ENCODE measurements at regions not wholly inside any gene's neighbourhood (a gene's known extent, or its start where the extent isn't known, plus 50 kb on each side); places are given as distances from the start of the nearest gene placed in this dataset.
"Not testable (repeated sequence)": the region's sequence is repeated elsewhere in the genome, so short reads cannot be mapped to it uniquely, and the experiment has no call there.

DNA sequence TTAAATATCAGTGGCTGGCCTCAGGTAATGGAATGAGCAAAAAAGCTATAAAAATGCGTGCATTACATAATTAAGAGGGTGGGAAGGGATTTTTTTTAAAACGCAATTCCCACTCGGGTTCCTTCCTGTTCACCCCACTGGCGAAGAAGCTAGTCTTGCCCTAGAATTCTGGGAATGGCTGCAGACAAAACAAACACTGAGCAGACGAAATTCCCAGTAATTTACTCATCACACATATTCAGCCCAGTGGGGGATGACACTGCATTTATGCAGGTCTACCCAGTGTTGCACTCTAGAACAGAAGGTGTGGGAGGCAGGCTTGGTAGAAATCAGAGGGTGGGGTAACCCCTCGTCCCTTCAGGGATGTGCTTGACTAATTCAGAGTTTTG, 2695.0 kb upstream of the DEFB115 start:
- no peak for DNase-seq (ENCODE audit: low spot score)

DNA sequence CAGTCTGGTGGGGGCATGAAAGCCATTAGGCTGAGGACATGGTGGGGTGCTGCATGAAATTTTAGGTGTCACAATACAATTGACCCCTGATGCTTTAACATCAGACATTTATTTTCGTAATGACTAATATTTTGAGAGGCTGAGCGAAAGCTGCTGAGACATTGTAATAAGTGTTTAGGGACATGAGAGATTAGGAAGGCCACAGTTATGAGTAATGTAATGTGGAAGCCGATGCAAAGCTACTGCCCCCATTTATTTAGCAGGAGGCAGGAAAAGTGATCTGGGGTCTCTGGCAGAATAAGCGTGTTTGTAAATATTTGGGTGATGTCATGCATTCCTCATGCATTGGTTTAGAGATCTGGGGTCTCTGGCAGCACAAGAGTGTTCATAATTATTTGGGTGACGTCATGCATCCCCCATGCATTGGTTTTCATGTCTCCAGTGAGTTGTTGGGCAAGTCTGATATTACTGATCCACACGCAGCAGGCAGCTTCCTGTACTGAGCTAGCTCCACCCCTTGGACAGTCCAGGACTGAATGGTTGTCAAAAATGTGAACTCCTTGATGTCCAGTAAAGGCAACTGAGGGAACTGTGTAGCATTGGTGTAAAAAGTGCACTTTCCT, 2694.5 kb upstream of the DEFB115 start:
- DNase-seq (ENCODE audit: low spot score), result not testable (repeated sequence)

DNA sequence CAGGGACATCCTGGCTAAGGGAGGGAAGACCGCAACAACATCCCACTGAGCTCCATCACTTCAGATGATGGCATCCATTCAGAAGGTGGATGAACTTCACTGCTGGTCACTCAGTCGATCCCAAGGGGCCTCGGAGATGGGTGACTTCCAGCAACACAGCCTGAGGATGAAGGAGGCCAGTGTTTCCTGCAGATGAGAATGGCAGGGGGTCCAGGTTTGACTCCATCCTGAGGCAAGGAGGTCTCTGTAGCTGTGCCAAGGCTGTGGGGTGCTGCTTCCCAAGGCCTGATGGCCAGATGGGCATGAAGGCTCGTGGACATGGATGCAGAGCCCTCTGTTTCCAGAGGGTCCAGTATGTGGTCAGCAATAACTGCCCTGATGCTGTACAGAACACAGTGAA, 2693.4 kb upstream of the DEFB115 start:
- DNase-seq (ENCODE audit: low spot score), result not testable (repeated sequence)

DNA sequence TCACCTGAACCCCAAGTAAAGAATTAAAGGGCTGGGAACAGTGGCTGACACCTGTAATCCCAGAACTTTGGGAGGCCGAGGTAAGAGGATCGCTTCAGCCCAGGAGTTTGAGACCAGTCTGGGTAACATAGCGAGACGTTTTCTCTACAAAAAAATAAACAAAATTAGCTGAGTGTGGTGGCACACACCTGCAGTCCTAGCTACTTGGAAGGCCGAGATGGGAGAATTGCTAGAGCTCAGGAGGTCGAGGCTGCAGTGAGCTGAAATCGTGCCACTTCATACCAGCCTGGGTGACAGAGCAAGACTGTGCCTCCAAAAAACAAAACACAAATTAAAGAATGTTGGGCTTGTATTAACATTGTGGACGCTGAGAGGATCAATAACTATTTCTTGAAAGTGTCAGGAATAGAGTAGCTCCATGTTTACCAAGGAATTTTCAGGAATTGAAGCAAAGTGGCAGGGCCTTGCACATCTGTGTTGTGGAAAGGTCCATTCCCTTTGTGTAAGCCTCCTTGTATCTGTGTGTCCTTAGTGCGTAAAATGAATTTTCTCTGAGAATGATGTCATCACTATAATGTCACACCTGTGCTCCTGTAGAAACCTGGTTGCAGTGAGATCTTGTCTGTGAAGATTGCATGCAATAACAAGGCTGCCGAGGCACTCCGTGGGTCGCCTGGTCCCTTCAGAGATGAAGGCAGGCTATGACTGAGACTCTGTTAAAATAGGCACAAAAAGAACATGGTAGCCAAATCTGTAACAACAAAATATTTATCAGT, 2692.6 kb upstream of the DEFB115 start:
- not testable (repeated sequence) for DNase-seq (ENCODE audit: low spot score)

DNA sequence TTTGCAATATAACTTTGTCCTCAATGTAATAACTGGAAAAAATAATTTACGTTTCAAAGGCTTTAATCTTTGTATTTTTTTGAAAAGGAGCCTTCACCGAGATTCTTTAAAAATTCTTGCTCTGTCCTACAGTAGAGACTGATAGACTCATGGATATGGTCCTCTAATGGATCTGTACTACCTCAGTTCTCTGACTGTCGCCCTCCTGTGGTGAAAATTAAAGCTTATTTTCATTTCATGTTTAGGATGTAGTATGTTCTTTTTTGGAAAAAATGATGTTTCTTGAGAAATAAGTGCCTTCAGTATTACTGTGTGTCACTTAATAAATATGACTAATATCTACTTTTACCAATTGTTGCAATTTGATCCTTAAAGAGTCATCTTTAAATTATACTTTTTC, 2681.5 kb upstream of the DEFB115 start:
- not testable (repeated sequence) for DNase-seq (ENCODE audit: low spot score)

DNA sequence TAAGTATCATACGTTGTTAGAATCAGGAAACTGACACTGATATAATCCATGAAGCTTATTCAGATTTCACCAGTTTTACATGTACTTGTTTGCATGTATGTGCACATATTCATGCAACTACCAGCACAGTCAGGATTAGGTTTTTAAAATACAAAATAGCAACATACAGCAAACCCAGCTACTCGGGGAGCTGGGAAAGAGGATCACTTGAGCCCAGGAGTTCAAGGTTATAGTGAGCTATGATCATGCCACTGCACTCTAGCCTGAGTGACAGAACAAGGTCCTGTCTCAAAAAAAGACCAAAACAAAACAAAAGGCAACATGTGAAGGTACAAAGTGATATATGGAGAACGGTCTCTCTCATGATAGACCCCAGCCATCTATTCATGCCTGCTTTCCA, 2665.8 kb upstream of the DEFB115 start:
- not testable (repeated sequence) for DNase-seq (ENCODE audit: low spot score)

DNA sequence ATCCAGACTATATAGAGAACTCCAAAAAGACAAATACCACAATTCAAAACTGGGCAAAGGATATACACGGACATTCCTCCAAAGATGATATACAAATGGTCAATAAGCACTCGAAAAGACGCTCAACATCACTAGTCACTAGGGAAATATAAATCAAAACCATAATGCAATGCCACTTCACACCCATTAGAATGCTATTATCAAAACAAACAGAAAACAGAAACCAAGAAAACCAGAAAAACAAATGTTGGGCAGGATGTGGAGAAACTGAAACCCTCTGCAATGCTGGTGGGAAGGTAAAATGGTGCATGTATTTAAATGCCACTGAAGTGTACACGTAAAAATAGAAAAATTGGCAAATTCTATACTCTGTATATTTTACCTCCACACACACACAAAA, 2664.1 kb upstream of the DEFB115 start:
- DNase-seq (ENCODE audit: low spot score), result not testable (repeated sequence)

DNA sequence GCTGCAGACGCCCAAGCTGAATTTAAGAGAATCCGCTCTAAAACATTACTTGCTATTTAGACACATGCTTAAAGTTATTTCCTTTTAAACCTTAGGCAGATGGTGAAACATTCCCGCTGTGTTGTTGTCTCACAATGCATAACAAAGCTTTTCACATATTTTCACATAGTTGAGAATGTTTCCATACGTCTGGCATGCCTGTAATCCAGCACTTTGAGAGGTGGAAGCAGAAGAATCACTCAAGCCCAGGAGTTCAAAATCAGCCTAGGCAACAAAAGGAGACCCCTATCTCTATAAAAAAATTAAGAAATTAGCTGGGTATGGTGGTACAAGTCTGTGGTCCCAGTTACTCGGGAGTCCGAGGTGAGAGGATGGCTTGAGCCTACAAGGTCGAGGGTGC, 2663.0 kb upstream of the DEFB115 start:
- not testable (repeated sequence) for DNase-seq (ENCODE audit: low spot score)

DNA sequence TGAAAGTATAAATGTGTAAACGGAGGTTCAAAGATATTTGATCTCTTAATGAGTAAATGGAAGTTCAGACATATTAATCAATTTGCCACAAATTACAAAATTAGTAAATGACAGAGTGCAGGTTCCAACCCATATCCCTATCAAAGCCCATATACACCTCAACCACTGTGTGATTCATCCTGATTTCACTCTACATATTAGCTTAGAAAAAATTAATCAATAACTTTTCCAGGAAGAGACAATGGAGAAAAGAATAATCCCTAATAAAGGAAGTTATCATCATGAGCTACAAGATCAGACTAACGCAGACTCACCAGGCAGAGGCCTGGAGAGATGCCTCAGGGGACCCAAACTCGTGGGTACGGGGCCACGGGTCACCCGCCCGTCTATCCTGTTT, 2655.5 kb upstream of the DEFB115 start:
- DNase-seq (ENCODE audit: low spot score), result not testable (repeated sequence)

DNA sequence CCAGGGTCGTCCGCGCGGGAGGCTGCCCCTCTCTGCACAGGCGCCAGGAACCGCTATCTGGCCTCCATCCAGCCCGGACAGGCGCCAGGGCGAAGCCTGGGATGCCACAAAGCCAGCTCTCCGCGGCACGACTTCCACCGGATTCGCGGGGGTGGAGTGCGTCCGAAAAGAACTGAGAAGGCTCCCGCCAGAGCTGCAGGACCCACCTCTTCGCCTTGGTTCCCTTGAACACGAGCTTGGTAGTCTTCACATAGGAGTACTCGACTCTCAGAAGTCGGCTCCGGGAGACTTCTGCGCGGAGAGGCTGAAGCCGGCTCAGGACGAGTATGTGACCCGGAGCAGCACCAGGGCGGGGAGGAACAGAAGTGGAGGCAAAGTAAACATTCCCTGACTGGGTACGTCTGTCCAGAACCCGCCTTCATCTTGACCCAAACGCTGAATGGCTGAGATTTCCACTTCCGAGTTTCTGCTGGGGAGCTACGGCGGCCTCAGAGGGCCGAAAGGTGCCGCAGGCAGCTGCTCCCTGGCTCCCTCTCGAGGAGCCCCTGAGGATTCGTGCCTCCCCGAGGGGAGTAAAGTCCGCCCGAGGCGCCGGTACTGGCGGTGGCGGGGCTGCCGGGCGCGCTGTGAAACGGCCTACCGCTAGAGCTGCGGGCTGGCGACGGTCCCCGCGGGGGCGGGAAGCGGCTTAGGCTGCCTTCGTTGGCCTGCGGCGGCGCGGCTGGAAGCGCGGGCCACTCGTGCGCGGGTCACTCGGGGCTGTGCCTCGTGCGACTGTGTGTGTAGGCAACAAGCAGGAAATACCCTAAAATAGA, 2654.9 kb upstream of the DEFB115 start:
- peak; percentile 86 for DNase-seq (ENCODE audit: low spot score)

DNA sequence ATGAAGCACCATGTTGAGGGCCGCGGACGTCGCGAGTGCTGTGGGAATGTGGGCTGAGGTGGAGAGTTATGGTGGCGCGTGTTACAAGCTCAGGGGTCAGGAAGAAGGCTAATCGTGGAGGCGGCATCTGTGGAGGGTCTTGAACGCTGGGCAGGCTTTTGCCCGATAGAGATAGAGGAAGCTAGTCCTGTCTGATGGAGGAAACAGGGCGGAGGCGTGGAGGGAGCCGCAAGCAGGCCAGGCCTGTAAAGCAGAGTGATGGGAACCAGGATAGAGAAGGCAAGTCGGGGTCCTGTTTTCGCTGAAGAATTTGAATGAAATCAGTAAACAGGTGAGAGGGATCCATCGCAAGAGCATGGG, 2654.3 kb upstream of the DEFB115 start:
- not testable (repeated sequence) for DNase-seq (ENCODE audit: low spot score)

DNA sequence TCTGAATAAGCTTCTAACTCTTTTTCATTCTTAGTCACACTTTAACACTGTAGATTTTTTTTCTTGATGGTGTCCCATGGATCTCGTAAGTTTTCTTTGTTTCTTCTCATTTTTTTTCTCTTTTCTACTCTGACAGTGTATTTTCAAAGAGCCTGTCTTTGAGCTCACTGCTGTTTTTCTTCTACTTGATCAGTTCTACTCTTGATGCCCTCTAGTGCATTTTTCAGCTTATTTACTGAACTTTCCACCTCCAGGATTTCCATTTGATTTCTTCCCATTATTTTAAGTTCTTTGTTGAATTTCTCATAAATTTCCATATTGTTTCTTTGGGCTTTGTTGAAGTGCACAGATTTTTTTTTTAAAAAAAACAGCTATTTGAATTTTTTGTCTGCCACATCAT, 2641.1 kb upstream of the DEFB115 start:
- DNase-seq (ENCODE audit: low spot score), result no peak

DNA sequence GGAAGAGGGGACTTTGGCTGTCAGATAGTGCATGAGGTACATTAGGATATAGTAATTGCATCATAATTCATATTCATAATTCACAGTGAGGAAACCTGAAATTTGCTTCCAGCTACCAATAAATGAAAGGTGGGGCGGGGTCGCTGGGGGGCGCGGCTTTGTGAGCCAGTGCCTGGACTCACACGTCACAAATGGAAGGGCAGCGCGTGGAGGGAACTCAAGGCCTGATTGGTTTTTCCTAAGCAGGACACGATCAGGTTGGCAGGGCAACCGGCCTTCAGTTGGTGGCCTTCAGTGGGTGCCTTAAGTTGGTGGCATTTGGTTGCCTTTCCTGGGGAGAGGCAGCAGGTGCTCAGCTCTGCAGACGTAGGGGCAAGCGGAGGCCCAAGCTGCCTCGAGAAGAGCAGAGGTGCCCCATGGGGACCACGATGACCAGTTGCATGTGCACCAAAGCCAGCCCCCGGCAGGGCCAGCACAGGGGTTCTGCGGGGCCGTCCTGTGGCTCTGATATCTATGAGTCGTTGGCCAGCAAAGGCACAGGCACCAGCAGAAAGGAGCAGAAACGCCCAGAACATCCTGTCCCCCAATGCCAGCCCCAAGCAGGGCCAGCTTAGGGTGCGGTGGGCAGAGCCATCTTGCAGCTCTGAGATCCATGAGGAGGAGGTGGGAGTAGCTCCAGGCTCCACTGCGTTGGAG, 2637.4 kb upstream of the DEFB115 start:
- DNase-seq (ENCODE audit: low spot score), result not testable (repeated sequence)

DNA sequence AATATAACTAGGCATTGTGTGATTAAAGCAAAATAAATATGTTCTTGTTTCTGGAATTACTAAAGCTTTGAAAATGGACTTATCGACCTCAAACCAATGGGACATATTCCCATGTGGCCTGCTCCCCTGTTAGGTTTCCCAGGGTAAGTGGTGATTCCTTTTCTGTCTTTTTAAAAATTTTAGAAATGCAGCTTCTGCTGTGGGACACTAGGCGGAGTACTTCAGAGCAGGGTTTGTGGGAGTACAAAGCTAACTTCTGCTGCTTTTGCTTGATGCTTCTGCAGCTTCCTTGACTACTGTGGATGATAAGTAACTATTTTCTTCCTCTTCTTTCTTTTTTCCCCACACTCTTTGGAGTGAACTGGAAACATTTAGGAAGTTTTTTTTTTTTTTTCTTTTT, 2632.4 kb upstream of the DEFB115 start:
- not testable (repeated sequence) for DNase-seq (ENCODE audit: low spot score)

DNA sequence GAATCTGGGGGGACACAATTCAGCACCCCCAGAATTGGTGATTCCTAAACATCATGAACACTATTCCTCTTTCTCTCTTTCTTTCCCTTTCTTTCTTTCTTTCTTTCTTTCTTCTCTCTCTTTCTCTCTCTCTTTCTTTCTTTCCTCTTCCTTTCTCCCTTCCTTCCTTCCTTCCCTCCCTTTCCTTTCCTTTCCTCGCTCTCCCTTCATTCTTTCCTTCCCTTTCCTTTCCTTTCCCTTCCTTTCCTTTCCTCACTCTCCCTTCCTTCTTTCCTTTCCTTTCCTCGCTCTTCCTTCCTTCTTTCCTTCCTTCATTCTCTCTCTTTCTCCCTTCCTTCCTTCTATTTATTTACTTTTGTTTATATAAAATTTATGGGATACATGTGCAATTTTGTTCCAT, 2616.6 kb upstream of the DEFB115 start:
- not testable (repeated sequence) for DNase-seq (ENCODE audit: low spot score)
